Stimulated activated CD4-positive, alpha-beta T cell treated with anti-CD3 and anti-CD28 coated beads, Interleukin-12 subunit alpha, Interleukin-12 subunit beta, amount 100 ng/mL, for 24 hours (primary cell): ENCODE measurements at regions not wholly inside any gene's neighbourhood (a gene's known extent, or its start where the extent isn't known, plus 50 kb on each side); places are given as distances from the start of the nearest gene placed in this dataset.
"Not testable (repeated sequence)": the region's sequence is repeated elsewhere in the genome, so short reads cannot be mapped to it uniquely, and the experiment has no call there.

Experiments
- DNase-seq, 2 experiments: peaks; one replicate each; pipeline ENCODE4 v3.0.0-alpha.2; 2020; ENCODE audit warnings: low read depth in 2 of 2

- DNase-seq: no peak
These were observed 262.2 kb upstream of the IL12A start for GRCh38 chr3:159726231-159726964.

- DNase-seq: no peak
These were observed 261.1 kb upstream of the IL12A start for GRCh38 chr3:159727506-159727905.

- DNase-seq: no peak
These were observed 257.4 kb upstream of the IL12A start for GRCh38 chr3:159731254-159731653.

- DNase-seq: no peak
These were observed 256.2 kb upstream of the IL12A start for GRCh38 chr3:159732172-159733111.

DNA sequence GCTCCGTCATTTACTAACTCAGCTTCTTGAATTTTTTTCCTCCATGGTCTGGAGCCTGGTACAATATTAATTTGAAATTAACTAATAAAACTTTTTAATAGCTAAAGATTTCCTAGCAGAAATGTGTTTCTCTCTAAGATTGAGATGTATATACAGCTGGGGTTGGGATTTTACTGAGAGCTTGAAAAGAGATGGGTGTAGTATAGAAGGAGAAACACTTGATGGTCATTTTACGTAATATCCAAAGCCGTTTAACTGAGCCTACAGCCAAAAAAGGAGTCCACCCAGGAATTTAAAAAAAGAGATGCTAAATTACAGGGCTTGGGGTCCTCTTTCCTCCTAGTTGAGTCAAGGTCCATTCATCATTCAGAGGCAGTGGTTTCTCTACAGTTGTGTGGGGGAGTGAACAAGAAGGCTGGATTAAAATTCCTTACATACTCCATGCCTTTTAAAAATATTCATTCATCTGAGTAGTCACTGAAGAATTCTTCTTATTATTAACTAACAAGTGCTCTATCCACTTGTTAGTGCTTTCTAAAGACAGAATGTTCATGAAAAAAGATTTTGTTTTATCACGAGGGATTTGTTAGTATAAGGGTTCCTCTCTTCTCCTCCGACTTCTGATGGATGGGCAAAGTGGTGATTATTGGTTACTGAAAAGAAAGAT, 255.3 kb upstream of the IL12A start:
- DNase-seq: no peak

DNA sequence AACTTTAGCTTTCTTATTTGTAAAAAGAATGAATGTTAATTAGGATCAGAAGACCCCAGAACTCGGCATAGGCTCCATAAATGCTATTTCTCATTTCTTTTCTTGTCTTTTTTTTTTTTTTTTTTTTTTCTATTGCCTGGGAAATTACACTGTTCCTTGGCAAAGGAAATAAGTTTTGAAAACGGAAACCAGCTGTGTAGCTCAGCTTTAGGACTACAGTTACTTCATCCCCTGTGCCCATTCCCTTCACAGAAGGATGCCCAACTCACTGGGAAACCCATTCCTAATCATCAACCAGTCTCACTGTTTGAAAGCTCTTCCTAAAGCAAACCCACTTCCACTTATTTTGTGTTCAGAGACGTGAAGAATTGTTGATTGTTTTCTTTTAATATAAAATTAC, 254.0 kb upstream of the IL12A start:
- DNase-seq: no peak

GRCh38 chr3:159739166-159739565, 249.5 kb upstream of the IL12A start:
- DNase-seq: no peak

DNA sequence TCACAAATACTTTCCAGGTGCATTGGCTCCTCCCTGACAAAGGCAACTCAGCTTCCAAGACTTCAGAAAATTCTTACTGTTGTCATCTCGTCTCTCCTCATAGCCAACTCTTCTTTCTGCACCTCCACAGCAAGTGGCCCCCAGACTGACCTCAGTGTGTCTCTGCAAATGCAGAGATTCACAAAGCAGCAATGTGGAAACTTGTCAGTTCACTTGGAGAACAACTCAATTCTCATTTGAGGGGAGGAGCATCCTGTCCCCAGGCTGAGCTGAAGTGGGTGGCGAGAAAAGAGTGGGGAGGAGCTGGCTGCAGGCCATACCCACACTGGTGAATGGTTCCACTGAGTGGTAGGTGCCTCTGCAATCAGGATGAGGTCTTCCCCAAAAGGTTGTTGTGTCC, 248.7 kb upstream of the IL12A start:
- no peak for DNase-seq

DNA sequence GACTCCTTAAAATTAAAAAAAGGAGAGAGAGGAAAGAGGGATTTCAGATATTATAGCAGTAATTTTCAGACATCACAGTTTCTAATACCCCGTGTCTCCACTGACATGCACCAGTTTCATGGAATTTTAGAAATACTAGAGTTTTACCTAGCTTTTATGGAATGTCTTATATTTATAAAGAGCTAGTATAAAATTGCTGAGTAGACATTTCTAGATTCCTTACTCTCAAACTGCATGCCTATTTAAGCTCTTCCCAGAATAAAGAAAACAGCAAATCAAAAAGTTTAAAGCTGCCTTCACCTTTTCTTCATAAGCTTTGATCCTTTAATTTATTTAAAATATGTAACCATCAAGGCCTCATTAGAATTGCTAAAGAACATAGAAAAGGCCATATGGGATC, 247.4 kb upstream of the IL12A start:
- DNase-seq: no peak

- DNase-seq: no peak
These were observed 240.2 kb upstream of the IL12A start for GRCh38 chr3:159748425-159748824.

DNA sequence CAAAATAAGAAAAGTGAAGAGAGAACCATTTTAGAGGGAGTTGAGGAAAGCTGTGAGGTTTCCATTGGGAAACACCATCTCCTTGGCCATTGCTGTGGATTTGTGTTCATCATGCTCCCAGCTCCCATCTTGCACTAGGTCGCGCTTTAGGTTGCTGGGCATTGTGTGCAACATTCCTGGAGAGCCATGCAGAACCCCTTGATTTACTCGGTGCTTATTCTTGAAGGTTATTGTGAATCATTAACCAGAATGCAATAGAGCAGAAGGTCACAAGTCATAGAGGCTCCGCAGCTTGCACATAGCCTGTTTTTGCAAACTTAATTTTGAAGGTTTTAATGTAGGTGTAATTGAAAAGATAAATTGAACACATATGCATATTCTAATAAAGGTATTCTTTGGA, 239.2 kb upstream of the IL12A start:
- DNase-seq: no peak

- DNase-seq: no peak
These were observed 237.5 kb upstream of the IL12A start for GRCh38 chr3:159751146-159751545.

DNA sequence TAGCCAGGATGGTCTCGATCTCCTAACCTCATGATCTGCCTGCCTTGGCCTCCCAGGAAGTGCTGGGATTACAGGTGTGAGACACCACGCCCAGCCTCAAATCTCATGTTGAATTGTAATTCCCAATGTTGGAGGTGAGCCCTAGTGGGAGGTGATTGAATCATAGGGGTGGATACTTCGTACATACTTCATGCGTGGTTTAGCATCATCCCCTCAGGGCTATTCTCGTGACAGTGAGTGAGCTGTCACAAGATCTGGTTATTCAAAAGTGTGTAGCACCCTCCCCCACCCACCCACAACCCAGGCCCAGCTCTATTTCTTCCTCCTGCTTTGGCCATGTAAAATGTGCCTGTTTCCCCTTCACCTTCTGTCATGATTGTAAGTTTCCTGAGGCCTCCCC, 236.9 kb upstream of the IL12A start:
- DNase-seq: no peak

DNA sequence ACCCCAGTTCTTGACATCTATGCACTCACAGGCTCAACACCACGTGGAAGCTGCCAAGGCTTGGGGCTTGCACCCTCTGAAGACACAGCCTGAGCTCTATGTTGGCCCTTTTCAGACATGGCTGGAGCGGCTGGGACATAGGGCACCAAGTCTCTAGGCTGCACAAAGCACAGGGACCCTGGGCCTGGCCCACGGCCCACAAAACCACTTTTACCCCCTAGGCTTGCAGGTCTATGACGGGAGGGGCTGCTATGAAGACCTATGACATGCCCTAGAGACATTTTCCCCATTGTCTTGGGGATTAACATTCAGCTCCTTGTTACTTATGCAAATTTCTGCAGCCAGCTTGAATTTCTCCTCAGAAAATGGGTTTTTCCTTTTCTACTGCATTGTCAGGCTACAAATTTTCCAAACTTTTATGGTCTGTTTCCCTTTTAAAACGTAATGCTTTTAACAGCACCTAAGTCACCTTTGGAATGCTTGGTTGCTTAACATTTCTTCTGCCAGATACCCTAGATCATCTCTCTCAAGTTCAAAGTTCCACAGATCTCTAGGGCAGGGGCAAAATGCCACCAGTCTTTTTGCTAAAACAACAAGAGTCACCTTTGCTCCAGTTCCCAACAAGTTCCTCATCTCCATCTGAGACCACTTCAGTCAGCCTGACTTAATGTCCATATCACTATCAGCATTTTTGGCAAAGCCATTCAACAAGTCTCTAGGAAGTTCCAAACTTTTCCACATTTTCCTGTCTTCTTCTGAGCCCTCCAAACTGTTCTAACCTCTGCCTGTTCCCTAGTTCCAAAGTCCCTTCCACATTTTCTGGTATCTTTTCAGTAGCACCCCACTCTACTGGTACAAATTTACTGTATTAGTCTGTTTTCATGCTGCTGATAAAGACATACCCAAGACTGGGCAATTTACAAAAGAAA, 232.1 kb upstream of the IL12A start:
- DNase-seq: not testable (repeated sequence)

- no peak for DNase-seq
These were observed 231.1 kb upstream of the IL12A start for GRCh38 chr3:159757341-159758060.

GRCh38 chr3:159760046-159760445, 228.6 kb upstream of the IL12A start:
- DNase-seq: no peak

DNA sequence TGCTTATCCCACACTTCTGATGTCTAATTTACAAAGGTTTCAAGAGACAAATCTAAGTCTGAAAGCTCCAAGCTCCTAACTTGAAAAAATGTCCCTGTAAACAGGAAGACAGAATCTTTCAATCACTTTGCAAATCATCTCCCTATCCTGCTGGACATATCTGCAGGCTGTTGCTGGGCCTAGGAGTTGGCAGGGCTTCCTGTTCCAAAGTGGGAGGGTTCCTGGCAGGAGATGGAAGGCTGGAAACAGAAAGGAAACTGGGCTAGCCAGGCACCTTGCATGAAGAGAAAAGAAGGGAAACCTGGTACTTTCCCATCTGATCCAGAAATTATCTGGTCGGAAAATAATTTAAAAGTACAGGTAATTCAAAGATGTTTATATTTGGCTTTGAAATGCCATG, 227.3 kb upstream of the IL12A start:
- DNase-seq: no peak

DNA sequence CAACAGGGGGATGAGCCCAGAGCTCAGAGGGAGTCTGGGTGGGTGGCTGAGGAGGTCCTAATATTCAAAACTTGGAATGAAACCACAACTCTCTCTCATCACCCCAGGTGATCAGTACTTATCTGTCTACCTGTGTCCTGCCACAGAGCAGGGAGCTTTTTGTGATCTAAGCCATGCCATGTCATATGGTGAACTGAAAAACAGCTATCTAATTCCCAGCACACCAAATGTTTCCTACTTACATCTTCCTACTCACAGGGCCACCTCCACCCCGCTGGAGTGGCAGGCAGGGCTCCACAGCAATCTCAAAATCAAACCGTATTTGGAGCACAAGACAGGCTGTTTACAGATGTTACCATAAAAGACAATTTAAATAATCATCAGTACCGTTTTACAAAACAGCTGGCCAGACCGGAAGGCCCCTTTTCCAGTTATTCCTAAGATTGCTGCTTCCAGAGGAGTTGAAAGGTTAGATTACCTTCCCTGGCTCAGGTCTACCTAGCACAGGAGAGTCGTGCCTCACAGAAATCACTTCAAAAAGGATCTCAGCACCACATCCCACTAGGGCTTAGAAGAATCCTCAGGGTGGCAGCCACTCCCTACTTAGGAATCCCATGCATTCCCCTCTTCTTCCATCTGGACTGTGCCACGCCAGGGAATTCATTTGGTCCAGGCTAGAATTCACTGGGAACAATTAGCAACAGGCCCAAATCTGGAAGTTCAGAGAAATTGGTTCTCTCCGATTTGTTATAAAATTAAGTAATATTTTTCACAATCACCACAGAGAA, 226.6 kb upstream of the IL12A start:
- no peak for DNase-seq

GRCh38 chr3:159763011-159763601, 225.5 kb upstream of the IL12A start:
- no peak for DNase-seq
